ENCODE measurements at regions not wholly inside any gene's neighbourhood (a gene's known extent, or its start where the extent isn't known, plus 50 kb on each side); places are given as distances from the start of the nearest gene placed in this dataset.

DNA sequence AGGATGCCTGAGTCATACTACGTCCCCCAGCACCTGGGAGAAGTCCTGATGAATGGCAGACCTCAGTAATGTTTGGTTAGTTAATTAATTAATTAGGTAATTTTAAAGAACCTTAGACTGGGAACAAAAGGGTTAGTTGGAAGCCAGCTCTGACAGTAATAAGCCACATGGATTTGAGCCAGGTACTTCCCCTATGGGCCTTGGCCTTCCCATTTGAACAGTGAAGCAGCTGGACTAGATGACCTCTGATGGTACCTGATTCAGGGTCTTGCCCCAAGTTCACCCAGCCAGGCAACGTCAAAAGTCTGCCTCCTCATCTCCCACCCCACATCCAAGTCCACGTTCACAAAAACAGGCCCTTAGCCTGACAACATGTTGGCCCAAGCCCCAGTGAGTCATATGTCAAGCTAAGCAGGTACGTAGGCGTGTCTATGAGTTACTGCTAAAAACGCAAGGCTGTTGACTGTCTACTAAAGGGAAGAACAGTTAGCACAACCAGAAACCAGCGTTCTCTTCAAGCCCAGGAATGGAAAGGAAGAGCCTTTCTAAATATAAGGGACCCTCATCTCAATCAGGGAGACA lies 303.2 kb downstream of the ACTL7B start:
- no peaks in the 10 kb centered on the region for H4K20me1 ChIP-seq (ENCODE audit: insufficient read depth, poor library complexity, severe bottlenecking)
- H2AFZ ChIP-seq, result no peak overlapping the region
- H3K27me3 ChIP-seq, result no peaks in the 10 kb centered on the region
- H3K27ac ChIP-seq, result peak overlapping the region; percentile 15
- H3K79me2 ChIP-seq, result no peaks in the 10 kb centered on the region
- no peaks in the 10 kb centered on the region for H3K9me2 ChIP-seq (replicated peaks; ENCODE audit: insufficient read depth)
- no peak for TF ChIP-seq EZH2phosphoT487 (IDR thresholded peaks at IDR 0.05; ENCODE audit: low read depth, severe bottlenecking, unreplicated experiment)
- TF ChIP-seq, protein P1, sequence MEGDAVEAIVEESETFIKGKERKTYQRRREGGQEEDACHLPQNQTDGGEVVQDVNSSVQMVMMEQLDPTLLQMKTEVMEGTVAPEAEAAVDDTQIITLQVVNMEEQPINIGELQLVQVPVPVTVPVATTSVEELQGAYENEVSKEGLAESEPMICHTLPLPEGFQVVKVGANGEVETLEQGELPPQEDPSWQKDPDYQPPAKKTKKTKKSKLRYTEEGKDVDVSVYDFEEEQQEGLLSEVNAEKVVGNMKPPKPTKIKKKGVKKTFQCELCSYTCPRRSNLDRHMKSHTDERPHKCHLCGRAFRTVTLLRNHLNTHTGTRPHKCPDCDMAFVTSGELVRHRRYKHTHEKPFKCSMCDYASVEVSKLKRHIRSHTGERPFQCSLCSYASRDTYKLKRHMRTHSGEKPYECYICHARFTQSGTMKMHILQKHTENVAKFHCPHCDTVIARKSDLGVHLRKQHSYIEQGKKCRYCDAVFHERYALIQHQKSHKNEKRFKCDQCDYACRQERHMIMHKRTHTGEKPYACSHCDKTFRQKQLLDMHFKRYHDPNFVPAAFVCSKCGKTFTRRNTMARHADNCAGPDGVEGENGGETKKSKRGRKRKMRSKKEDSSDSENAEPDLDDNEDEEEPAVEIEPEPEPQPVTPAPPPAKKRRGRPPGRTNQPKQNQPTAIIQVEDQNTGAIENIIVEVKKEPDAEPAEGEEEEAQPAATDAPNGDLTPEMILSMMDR (IDR thresholded peaks at IDR 0.05; ENCODE audit: poor library complexity), result no peak
- TF ChIP-seq EZH2 (IDR thresholded peaks at IDR 0.05; ENCODE audit: borderline replicate concordance), result no peak
- no peak overlapping the region for H3K4me2 ChIP-seq
- no peaks in the 10 kb centered on the region for H3K36me3 ChIP-seq (replicated peaks; ENCODE audit: insufficient read depth, low read depth)
- H3K9me3 ChIP-seq (ENCODE audit: low read depth), result no peaks in the 10 kb centered on the region
- H3K4me1 ChIP-seq (ENCODE audit: insufficient read depth), result no peaks in the 10 kb centered on the region
- no peak overlapping the region for H3K4me3 ChIP-seq
- WGBS (ENCODE audit: low lambda C conversion rate, missing lambda C conversion rate), result 72% methylated on average over 7 of the region's 7 CpGs
- DNase-seq (ENCODE audit: low spot score), result peak; percentile 36

DNA sequence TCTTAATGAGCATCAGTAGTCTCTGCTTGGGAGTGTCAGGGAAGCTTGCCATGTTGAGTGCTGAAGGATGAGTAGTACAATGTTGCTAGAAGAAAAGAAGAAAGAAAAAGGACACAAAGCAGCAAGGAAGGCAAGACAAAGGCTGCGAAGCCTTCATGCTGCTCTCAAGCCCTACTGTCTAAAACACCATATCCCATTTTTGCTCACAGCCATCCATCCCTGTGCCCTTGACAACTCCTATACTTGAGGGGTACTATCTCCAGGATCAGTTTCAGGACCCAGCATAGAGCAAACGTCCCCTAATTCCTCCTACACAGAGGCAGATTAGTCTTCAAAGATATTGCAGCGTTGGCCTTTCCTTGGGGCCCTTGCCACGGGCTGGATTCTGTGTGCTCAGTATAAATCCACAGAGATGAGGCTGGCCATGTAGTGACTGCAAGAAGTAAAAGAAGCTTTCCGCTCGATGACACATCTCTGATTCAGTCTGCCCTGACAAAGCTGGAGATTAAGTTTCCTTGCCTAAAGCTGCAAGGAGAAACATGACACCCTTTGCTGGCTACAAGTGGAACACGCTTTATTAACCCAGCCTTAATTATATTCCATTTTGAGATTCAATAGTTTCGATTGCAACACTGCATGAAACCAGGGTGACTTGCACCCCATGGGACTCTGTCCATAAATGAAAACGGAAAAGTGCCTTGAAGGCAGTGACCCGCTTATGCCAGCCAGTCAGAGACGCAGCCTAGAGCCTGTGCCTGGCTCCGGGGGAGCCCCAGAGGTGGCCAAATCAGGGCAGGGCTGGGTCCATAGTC lies 304.6 kb downstream of the ACTL7B start:
- H2AFZ ChIP-seq, result no peak overlapping the region
- no peaks in the 10 kb centered on the region for H3K9me2 ChIP-seq (replicated peaks; ENCODE audit: insufficient read depth)
- H4K20me1 ChIP-seq (ENCODE audit: insufficient read depth, poor library complexity, severe bottlenecking), result no peaks in the 10 kb centered on the region
- H3K36me3 ChIP-seq (replicated peaks; ENCODE audit: insufficient read depth, low read depth), result no peaks in the 10 kb centered on the region
- no peak overlapping the region for H3K4me2 ChIP-seq
- WGBS (ENCODE audit: low lambda C conversion rate, missing lambda C conversion rate), result 67% methylated on average over 12 of the region's 12 CpGs
- peaks cover 4% of the 10 kb centered on the region for H3K4me1 ChIP-seq (ENCODE audit: insufficient read depth)
- DNase-seq (ENCODE audit: low spot score), result peak; percentile 50
- H3K9me3 ChIP-seq (ENCODE audit: low read depth), result no peaks in the 10 kb centered on the region
- no peak overlapping the region for H3K27ac ChIP-seq
- no peaks in the 10 kb centered on the region for H3K79me2 ChIP-seq
- TF ChIP-seq EZH2 (IDR thresholded peaks at IDR 0.05; ENCODE audit: borderline replicate concordance), result no peak
- no peak for TF ChIP-seq EZH2phosphoT487 (IDR thresholded peaks at IDR 0.05; ENCODE audit: low read depth, severe bottlenecking, unreplicated experiment)
- TF ChIP-seq, protein P1 (IDR thresholded peaks at IDR 0.05; ENCODE audit: poor library complexity), result no peak
- no peak overlapping the region for H3K4me3 ChIP-seq
- no peaks in the 10 kb centered on the region for H3K27me3 ChIP-seq

DNA sequence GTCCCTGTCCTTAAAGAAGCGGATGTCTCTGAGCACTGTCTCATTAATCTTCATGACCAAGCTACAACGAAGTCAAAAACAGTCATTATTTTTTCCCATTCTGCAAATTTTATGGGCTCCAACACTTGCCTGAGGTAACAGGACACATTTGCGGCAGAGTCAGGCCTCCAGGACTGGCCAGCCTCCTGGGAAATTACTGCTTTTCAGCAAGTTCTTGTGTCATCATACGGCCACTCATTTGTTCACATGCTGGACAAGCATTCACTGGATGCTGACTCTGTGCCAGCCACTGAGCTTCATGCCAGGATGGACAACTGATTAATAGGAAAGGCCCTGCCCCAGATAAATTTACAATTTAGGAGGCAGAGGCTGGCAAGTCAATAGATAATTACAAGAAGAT lies 305.7 kb downstream of the ACTL7B start:
- Histone ChIP-seq H3K9me2 (replicated peaks; ENCODE audit: insufficient read depth) (no peaks in the 10 kb centered on the region), H3K27me3 (no peaks in the 10 kb centered on the region), H3K27ac (peak overlapping the region; percentile 55), H3K4me1 (ENCODE audit: insufficient read depth) (peaks cover 4% of the 10 kb centered on the region), H4K20me1 (ENCODE audit: insufficient read depth, poor library complexity, severe bottlenecking) (no peaks in the 10 kb centered on the region), H2AFZ (no peak overlapping the region), H3K79me2 (no peaks in the 10 kb centered on the region), H3K4me3 (no peak overlapping the region), H3K4me2 (no peak overlapping the region), H3K9me3 (ENCODE audit: low read depth) (no peaks in the 10 kb centered on the region), H3K36me3 (replicated peaks; ENCODE audit: insufficient read depth, low read depth) (no peaks in the 10 kb centered on the region)
- TF ChIP-seq EZH2phosphoT487 (IDR thresholded peaks at IDR 0.05; ENCODE audit: low read depth, severe bottlenecking, unreplicated experiment) (no peak), EZH2 (IDR thresholded peaks at IDR 0.05; ENCODE audit: borderline replicate concordance) (no peak)
- TF ChIP-seq, protein P1 (IDR thresholded peaks at IDR 0.05; ENCODE audit: poor library complexity), result no peak
- DNase-seq (ENCODE audit: low spot score), result no peak
- 87% methylated on average over 4 of the region's 4 CpGs for WGBS (ENCODE audit: low lambda C conversion rate, missing lambda C conversion rate)
